GM12878 (cell line): ENCODE measurements at regions not wholly inside any gene's neighbourhood (a gene's known extent, or its start where the extent isn't known, plus 50 kb on each side); places are given as distances from the start of the nearest gene placed in this dataset.
A peak's percentile ranks its signal among the peaks of the same experiment; 100 is the strongest.

Source experiments
- CBX3 ChIP-seq: fragments of 200-600 bp; sonication (generic); IDR thresholded peaks from 2 replicates; pipeline ENCODE4 v1.6.1; 2016; ENCODE audit warnings: low read depth, borderline replicate concordance
- MTA2 ChIP-seq: fragments of 450-650 bp; IDR thresholded peaks from 2 replicates; pipeline ENCODE4 v1.6.1; 2016; ENCODE audit warnings: low read depth, mild to moderate bottlenecking, moderate library complexity
- MYC ChIP-seq: IDR thresholded peaks from 2 replicates; pipeline ENCODE4 v1.6.1; 2011; ENCODE audit warnings: mild to moderate bottlenecking, low read length, moderate library complexity, inconsistent platforms; ENCODE audit not compliant: insufficient read depth, insufficient replicate concordance, insufficient read length, severe bottlenecking
- POLR2A ChIP-seq: IDR thresholded peaks from 2 replicates; pipeline ENCODE4 v1.6.1; 2011; ENCODE audit warnings: low read depth, mild to moderate bottlenecking, low read length
- POLR2AphosphoS2 ChIP-seq: IDR thresholded peaks from 2 replicates; pipeline ENCODE4 v1.6.1; 2011; ENCODE audit warnings: low read depth, mild to moderate bottlenecking, low read length, improper control_type of control experiment, moderate library complexity
- POLR2AphosphoS5 ChIP-seq: IDR thresholded peaks from 2 replicates; pipeline ENCODE4 v1.6.1; 2011; ENCODE audit warnings: mild to moderate bottlenecking, low read length, inconsistent platforms
- RAD21 ChIP-seq: IDR thresholded peaks from 2 replicates; pipeline ENCODE4 v1.6.1; 2011; ENCODE audit warnings: mild to moderate bottlenecking, low read depth, low read length, moderate library complexity; ENCODE audit not compliant: insufficient read depth
- SUZ12 ChIP-seq: fragments of 200-600 bp; sonication (generic); IDR thresholded peaks from one replicate; pipeline ENCODE4 v1.6.1; 2018; ENCODE audit warnings: antibody characterized with exemption, mild to moderate bottlenecking; ENCODE audit not compliant: unreplicated experiment
- TCF12 ChIP-seq: IDR thresholded peaks from 2 replicates; pipeline ENCODE4 v1.6.1; 2011; ENCODE audit warnings: low read depth, mild to moderate bottlenecking, low read length
- ZNF207 ChIP-seq: fragments of 450-650 bp; IDR thresholded peaks from 2 replicates; pipeline ENCODE4 v1.6.1; 2014; ENCODE audit warnings: antibody characterized with exemption, mild to moderate bottlenecking, borderline replicate concordance
- TF ChIP-seq, protein P1 (sequence below), 3 experiments: IDR thresholded peaks in 2 of 3; conservative IDR thresholded peaks in 1 of 3; 2 replicates each; pipeline ENCODE4 v1.5.1; 2011; ENCODE audit warnings: low read depth in 3 of 3, low read length in 3 of 3, mild to moderate bottlenecking in 3 of 3, control low read depth in 2 of 3, moderate library complexity in 2 of 3, inconsistent platforms in 1 of 3, mixed read lengths in 1 of 3; ENCODE audit not compliant: control insufficient read depth in 2 of 3, insufficient read depth in 1 of 3; ENCODE audit errors: extremely low read depth in 1 of 3

DNA sequence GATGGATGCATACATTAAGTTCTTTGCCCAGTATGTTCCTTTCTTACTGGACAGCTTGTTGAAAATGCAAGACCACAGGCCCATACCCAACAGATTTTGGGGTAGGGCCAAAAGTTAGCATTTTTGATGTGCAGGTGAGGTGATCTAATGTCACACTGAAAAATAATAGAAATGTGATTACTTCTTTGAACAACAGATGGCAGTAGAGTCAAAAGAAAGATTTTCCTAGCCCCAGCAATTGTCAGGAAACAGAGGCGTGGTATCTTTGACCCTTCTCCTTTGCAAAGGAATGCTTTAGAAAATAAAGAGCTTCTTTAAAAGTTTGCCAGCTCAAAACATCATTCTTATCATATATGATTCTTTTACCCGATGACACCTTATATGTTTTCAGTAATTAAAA lies 343.6 kb upstream of the SYT4 start:
- TF ChIP-seq, protein P1, sequence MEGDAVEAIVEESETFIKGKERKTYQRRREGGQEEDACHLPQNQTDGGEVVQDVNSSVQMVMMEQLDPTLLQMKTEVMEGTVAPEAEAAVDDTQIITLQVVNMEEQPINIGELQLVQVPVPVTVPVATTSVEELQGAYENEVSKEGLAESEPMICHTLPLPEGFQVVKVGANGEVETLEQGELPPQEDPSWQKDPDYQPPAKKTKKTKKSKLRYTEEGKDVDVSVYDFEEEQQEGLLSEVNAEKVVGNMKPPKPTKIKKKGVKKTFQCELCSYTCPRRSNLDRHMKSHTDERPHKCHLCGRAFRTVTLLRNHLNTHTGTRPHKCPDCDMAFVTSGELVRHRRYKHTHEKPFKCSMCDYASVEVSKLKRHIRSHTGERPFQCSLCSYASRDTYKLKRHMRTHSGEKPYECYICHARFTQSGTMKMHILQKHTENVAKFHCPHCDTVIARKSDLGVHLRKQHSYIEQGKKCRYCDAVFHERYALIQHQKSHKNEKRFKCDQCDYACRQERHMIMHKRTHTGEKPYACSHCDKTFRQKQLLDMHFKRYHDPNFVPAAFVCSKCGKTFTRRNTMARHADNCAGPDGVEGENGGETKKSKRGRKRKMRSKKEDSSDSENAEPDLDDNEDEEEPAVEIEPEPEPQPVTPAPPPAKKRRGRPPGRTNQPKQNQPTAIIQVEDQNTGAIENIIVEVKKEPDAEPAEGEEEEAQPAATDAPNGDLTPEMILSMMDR (IDR thresholded peaks at IDR 0.05 in 2 of 3, conservative IDR thresholded peaks at IDR 0.05 in 1 of 3; ENCODE audit: control insufficient read depth in 2 of 3, extremely low read depth in 1 of 3, insufficient read depth in 1 of 3, low read depth in 3 of 3, low read length in 3 of 3), result peak; percentile 39 to 56 (median 52)
- TF ChIP-seq POLR2A (no peak), SUZ12 (no peak), MYC (no peak), ZNF207 (no peak), POLR2AphosphoS2 (no peak), TCF12 (no peak), RAD21 (peak; percentile 64), POLR2AphosphoS5 (no peak), MTA2 (no peak), CBX3 (no peak)
